ENCODE measurements at regions not wholly inside any gene's neighbourhood (a gene's known extent, or its start where the extent isn't known, plus 50 kb on each side); places are given as distances from the start of the nearest gene placed in this dataset.

GRCh38 chr13:30848332-30849027, 57.6 kb upstream of the MEDAG start (continued):
- TF ChIP-seq GABPA (IDR thresholded peaks at IDR 0.05; ENCODE audit: borderline replicate concordance, insufficient read depth, low read length) (no peak), SP4 (IDR thresholded peaks at IDR 0.05; ENCODE audit: low read length) (no peak), TEAD4 (IDR thresholded peaks at IDR 0.05; ENCODE audit: low read depth, low read length) (no peak), ATF2 (IDR thresholded peaks at IDR 0.05; ENCODE audit: low read length) (no peak), RAD21 (IDR thresholded peaks at IDR 0.05 in 1 of 2, conservative IDR thresholded peaks at IDR 0.05 in 1 of 2; ENCODE audit: low read depth in 2 of 2, low read length in 2 of 2) (no peak), NRF1 (IDR thresholded peaks at IDR 0.05; ENCODE audit: low read depth, low read length) (no peak), POLR2AphosphoS5 (IDR thresholded peaks at IDR 0.05; ENCODE audit: low read depth, low read length) (no peak), HDAC6 (IDR thresholded peaks at IDR 0.05; ENCODE audit: low read depth, low read length) (no peak), TAF1 (IDR thresholded peaks at IDR 0.05; ENCODE audit: low read depth, low read length) (no peak)

Measured in H1 (cell line).